GM23248 (cell line): ENCODE measurements at regions not wholly inside any gene's neighbourhood (a gene's known extent, or its start where the extent isn't known, plus 50 kb on each side); places are given as distances from the start of the nearest gene placed in this dataset.

Source experiments
- DNase-seq: peaks from one replicate; pipeline ENCODE4 v3.0.0-alpha.2; 2015
- H2AFZ ChIP-seq: fragments of 200-600 bp; sonication (generic); 2 replicates; pipeline ENCODE4 v1.6.1; 2016; ENCODE audit warnings: antibody characterized with exemption
- H3F3A ChIP-seq: fragments of 200-600 bp; sonication (generic); 2 replicates; pipeline ENCODE4 v1.6.1; 2016; ENCODE audit warnings: mild to moderate bottlenecking, antibody characterized with exemption, mixed run types; ENCODE audit not compliant: insufficient read depth
- H3K27ac ChIP-seq: fragments of 200-600 bp; sonication (generic); 2 replicates; pipeline ENCODE4 v1.5.1; 2016; ENCODE audit warnings: mild to moderate bottlenecking
- H3K27me3 ChIP-seq: fragments of 200-600 bp; sonication (generic); replicated peaks from 2 replicates; pipeline ENCODE4 v1.6.1; 2016; ENCODE audit warnings: mild to moderate bottlenecking; ENCODE audit not compliant: insufficient read depth
- H3K36me3 ChIP-seq: fragments of 200-600 bp; sonication (generic); 2 replicates; pipeline ENCODE4 v1.6.1; 2016; ENCODE audit warnings: low read depth, mild to moderate bottlenecking
- H3K4me1 ChIP-seq: fragments of 200-600 bp; sonication (generic); 2 replicates; pipeline ENCODE4 v1.6.1; 2016; ENCODE audit warnings: mild to moderate bottlenecking; ENCODE audit not compliant: insufficient read depth
- H3K4me2 ChIP-seq: fragments of 200-600 bp; sonication (generic); one replicate; pipeline ENCODE4 v1.6.1; 2016; ENCODE audit warnings: mild to moderate bottlenecking; ENCODE audit not compliant: unreplicated experiment
- H3K4me3 ChIP-seq: fragments of 200-600 bp; sonication (generic); 2 replicates; pipeline ENCODE4 v1.5.1; 2016; ENCODE audit warnings: mild to moderate bottlenecking
- H3K79me2 ChIP-seq: fragments of 200-600 bp; sonication (generic); 2 replicates; pipeline ENCODE4 v1.6.1; 2016; ENCODE audit warnings: mild to moderate bottlenecking; ENCODE audit not compliant: insufficient read depth
- H3K9ac ChIP-seq: fragments of 200-600 bp; sonication (generic); 2 replicates; pipeline ENCODE4 v1.6.1; 2016; ENCODE audit warnings: mild to moderate bottlenecking
- H3K9me2 ChIP-seq: fragments of 200-600 bp; sonication (generic); 2 replicates; pipeline ENCODE4 v1.6.1; 2016; ENCODE audit warnings: mixed run types, mild to moderate bottlenecking, moderate library complexity; ENCODE audit not compliant: insufficient read depth
- H3K9me3 ChIP-seq: fragments of 200-600 bp; sonication (generic); one replicate; pipeline ENCODE4 v1.6.1; 2017; ENCODE audit warnings: low read depth
- H4K20me1 ChIP-seq: fragments of 200-600 bp; sonication (generic); 2 replicates; pipeline ENCODE4 v1.6.0; 2016; ENCODE audit not compliant: insufficient read depth
- EZH2 ChIP-seq: fragments of 200-600 bp; sonication (generic); IDR thresholded peaks from 2 replicates; pipeline ENCODE4 v1.6.1; 2018; ENCODE audit warnings: antibody characterized with exemption, mild to moderate bottlenecking; ENCODE audit not compliant: insufficient read depth, poor library complexity, severe bottlenecking
- EZH2phosphoT487 ChIP-seq: fragments of 200-600 bp; sonication (generic); IDR thresholded peaks from 2 replicates; pipeline ENCODE4 v1.6.1; 2018; ENCODE audit warnings: antibody characterized with exemption, moderate library complexity, mild to moderate bottlenecking, low read depth; ENCODE audit not compliant: insufficient read depth
- WGBS, 2 experiments: methylation state at CpG; one replicate each; pipeline ENCODE4 v1.1.6; 2015 to 2017; ENCODE audit warnings: low lambda C conversion rate in 2 of 2, low coverage in 1 of 2; ENCODE audit errors: missing lambda C conversion rate in 2 of 2; 5-methylcytosine and 5-hydroxymethylcytosine counted together
- in situ Hi-C: fragments of 300-500 bp; cut with MboI; formaldehyde crosslinking; loops from 2 replicates; pipeline ENCODE4 v1.15.0; 2020

- WGBS, 2 experiments = 52 to 63% methylated on average over 2 of the region's 2 CpGs
- Histone ChIP-seq H3F3A (peaks cover 21% of the 10 kb centered on the region), H3K4me2 (no peak overlapping the region), H3K27me3 (no peaks in the 10 kb centered on the region), H3K79me2 (no peaks in the 10 kb centered on the region), H3K9ac (no peak overlapping the region), H3K9me3 (no peaks in the 10 kb centered on the region), H3K27ac (no peak overlapping the region), H4K20me1 (no peaks in the 10 kb centered on the region), H2AFZ (no peak overlapping the region), H3K4me3 (no peak overlapping the region), H3K9me2 (no peaks in the 10 kb centered on the region), H3K4me1 (peaks cover 36% of the 10 kb centered on the region), H3K36me3 (no peaks in the 10 kb centered on the region)
- no peak for TF ChIP-seq EZH2phosphoT487
- no peak for TF ChIP-seq EZH2
- no peak for DNase-seq
- in situ Hi-C loops = no loop called here
Observed at GRCh38 chr4:13704035-13704434, 76.5 kb upstream of the BOD1L1 start.

DNA sequence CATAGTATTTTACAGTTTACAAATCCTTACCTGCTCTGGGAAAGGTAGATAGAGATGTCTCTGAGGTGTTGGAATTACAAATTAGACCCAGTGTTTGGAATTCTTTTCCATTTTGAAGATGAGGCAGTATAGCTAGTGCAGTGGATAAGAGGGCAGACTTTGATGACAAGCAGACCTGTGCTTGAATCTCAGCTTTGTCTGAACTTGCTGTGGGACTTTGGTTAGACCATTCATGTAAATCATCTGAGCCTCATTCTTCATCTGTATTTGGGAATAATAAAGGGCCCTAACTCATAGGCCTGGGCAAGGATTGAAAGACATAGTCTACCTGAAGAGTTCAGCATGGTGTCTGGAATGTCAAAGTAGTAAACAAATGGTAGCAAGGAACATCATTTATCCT is 77.2 kb upstream of the BOD1L1 start:
- Histone ChIP-seq H3K27me3 (no peaks in the 10 kb centered on the region), H2AFZ (no peak overlapping the region), H3K79me2 (no peaks in the 10 kb centered on the region), H3K4me2 (no peak overlapping the region), H3F3A (peaks cover 20% of the 10 kb centered on the region), H4K20me1 (no peaks in the 10 kb centered on the region), H3K9me3 (no peaks in the 10 kb centered on the region), H3K36me3 (no peaks in the 10 kb centered on the region), H3K4me3 (no peak overlapping the region), H3K27ac (no peak overlapping the region), H3K9me2 (no peaks in the 10 kb centered on the region), H3K4me1 (peaks cover 31% of the 10 kb centered on the region), H3K9ac (no peak overlapping the region)
- in situ Hi-C loops = no loop called here
- TF ChIP-seq EZH2 (no peak), EZH2phosphoT487 (no peak)
- no peak for DNase-seq

DNA sequence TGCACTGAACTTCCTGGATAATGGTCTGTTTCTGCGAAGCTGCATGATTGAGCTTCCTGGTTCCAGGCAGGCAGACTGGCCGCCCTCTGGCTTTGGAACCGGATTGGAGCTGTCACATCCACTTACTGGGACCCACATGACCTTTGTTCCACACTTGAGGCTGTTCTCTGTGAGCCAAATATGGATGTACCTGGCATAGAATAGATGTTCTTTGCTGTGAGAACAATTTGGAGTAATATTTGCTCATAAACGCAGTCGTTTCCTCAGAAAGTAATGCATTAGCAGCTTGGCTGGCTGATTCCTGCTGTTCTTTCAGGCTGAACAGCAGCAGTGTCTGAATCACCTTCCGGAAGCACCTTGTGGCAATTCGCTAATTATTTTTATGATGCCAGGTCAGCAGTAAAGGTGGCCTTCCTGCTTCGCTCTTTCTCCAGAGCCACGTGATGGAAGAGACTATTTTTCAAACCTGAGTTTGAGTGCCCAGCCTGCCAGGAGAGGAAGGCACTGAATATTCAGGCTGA is 78.1 kb upstream of the BOD1L1 start:
- no peaks in the 10 kb centered on the region for H4K20me1 ChIP-seq
- peak; percentile 26 for DNase-seq
- H3K4me3 ChIP-seq = no peak overlapping the region
- H3K4me2 ChIP-seq = no peak overlapping the region
- in situ Hi-C loops = no loop called here
- H3K9me2 ChIP-seq = no peaks in the 10 kb centered on the region
- H3K27me3 ChIP-seq = no peaks in the 10 kb centered on the region
- H3K27ac ChIP-seq = no peak overlapping the region
- H3K9ac ChIP-seq = no peak overlapping the region
- H3K36me3 ChIP-seq = no peaks in the 10 kb centered on the region
- H2AFZ ChIP-seq = peak overlapping the region; percentile 59
- peaks cover 23% of the 10 kb centered on the region for H3K4me1 ChIP-seq
- no peak for TF ChIP-seq EZH2
- TF ChIP-seq EZH2phosphoT487 = no peak
- no peaks in the 10 kb centered on the region for H3K9me3 ChIP-seq
- 42 to 55% methylated on average over 9 of the region's 9 CpGs for WGBS, 2 experiments
- no peaks in the 10 kb centered on the region for H3K79me2 ChIP-seq
- peaks cover 12% of the 10 kb centered on the region for H3F3A ChIP-seq

- Histone ChIP-seq H3K9ac (no peak overlapping the region), H3K9me2 (no peaks in the 10 kb centered on the region), H3K36me3 (no peaks in the 10 kb centered on the region), H3K4me3 (no peak overlapping the region), H3K4me2 (no peak overlapping the region), H3F3A (peaks cover 8% of the 10 kb centered on the region), H3K27ac (no peak overlapping the region), H4K20me1 (no peaks in the 10 kb centered on the region), H3K9me3 (no peaks in the 10 kb centered on the region), H3K27me3 (no peaks in the 10 kb centered on the region), H3K79me2 (no peaks in the 10 kb centered on the region), H3K4me1 (peaks cover 17% of the 10 kb centered on the region), H2AFZ (no peak overlapping the region)
- in situ Hi-C loops = no loop called here
- TF ChIP-seq EZH2phosphoT487 = no peak
- no peak for TF ChIP-seq EZH2
- no peak for DNase-seq
Observed at GRCh38 chr4:13706120-13706519, 78.6 kb upstream of the BOD1L1 start.

DNA sequence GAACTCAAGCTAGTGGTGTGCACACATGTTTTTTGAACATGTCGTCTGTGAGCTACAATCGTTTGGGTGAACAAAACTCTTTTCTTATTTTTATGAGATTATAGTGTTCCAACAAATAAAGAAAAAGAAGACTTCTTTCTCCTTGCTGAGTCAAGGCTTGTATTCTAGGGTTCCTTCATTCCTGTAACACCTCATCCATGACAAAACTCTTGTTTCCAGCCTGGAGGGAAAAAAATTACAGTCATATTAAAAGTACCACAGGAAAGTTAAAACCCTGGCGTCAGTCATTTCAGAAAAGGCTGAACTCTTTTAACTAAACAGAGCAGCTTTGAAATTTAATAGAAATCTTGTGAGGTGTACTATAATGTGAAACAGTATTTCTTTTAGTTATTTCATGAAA is 79.2 kb upstream of the BOD1L1 start:
- Histone ChIP-seq H3K27me3 (no peaks in the 10 kb centered on the region), H3K9me2 (no peaks in the 10 kb centered on the region), H3K9me3 (no peaks in the 10 kb centered on the region), H2AFZ (0 out of 2 replicates have a peak overlapping the region, but pooled peaks have one; percentile 7), H3K79me2 (no peaks in the 10 kb centered on the region), H3K4me1 (peaks cover 11% of the 10 kb centered on the region), H3K4me3 (no peak overlapping the region), H3F3A (peaks cover 2% of the 10 kb centered on the region), H4K20me1 (no peaks in the 10 kb centered on the region), H3K27ac (no peak overlapping the region), H3K9ac (no peak overlapping the region), H3K36me3 (no peaks in the 10 kb centered on the region), H3K4me2 (no peak overlapping the region)
- peak; percentile 7 for DNase-seq
- WGBS, 2 experiments = 54 to 60% methylated on average over 3 of the region's 3 CpGs
- TF ChIP-seq EZH2 = no peak
- TF ChIP-seq EZH2phosphoT487 = no peak
- in situ Hi-C loops = no loop called here
